Activated T-cell treated with anti-CD3 and anti-CD28 coated beads, Interleukin-2, amount 50 U/mL, for 24 hours (primary cell): ENCODE measurements at regions not wholly inside any gene's neighbourhood (a gene's known extent, or its start where the extent isn't known, plus 50 kb on each side); places are given as distances from the start of the nearest gene placed in this dataset.
"Not testable (repeated sequence)": the region's sequence is repeated elsewhere in the genome, so short reads cannot be mapped to it uniquely, and the experiment has no call there.

ENCODE experiments used
- DNase-seq: peaks from one replicate; pipeline ENCODE4 v3.0.0-alpha.2; 2020
- H3K27ac Mint-ChIP-seq: 2 replicates; pipeline ENCODE4 v1.8.0; 2020; ENCODE audit warnings: mild to moderate bottlenecking, mixed read lengths
- H3K27me3 Mint-ChIP-seq: 2 replicates; pipeline ENCODE4 v1.8.0; 2020; ENCODE audit warnings: mixed read lengths
- H3K36me3 Mint-ChIP-seq: 2 replicates; pipeline ENCODE4 v1.8.0; 2020; ENCODE audit warnings: low read depth, mixed read lengths
- H3K4me1 Mint-ChIP-seq: 2 replicates; pipeline ENCODE4 v1.8.0; 2020; ENCODE audit warnings: low read depth, mixed read lengths
- H3K4me3 Mint-ChIP-seq: 2 replicates; pipeline ENCODE4 v1.8.0; 2020; ENCODE audit warnings: mild to moderate bottlenecking, moderate library complexity, mixed read lengths
- H3K9me3 Mint-ChIP-seq: 2 replicates; pipeline ENCODE4 v1.8.0; 2020; ENCODE audit warnings: mixed read lengths

DNA sequence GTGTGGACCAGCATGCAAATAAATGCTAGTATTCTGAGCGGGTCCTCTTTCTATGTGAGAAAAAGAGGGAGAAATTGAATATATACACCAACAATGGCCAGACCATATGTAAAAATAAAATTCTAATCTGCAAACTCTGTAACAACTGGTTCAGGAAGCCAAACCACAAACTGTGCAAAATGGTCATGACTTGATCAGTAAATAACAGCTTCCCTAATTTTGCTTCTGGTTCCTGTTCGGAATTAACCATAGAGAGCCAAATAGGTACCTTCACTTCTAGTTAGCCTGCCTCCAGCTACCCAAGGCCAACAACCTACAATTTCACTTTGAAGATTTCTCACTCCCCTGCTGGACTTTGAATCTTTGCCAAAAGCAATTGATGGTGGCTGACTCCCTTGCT lies 1313.2 kb downstream of the ADGRL3 start:
- Mint-ChIP-seq H3K4me3 (no peak overlapping the region), H3K27me3 (no peaks in the 10 kb centered on the region), H3K36me3 (no peaks in the 10 kb centered on the region), H3K9me3 (peaks cover 25% of the 10 kb centered on the region), H3K27ac (no peak overlapping the region), H3K4me1 (no peaks in the 10 kb centered on the region)
- DNase-seq: no peak

DNA sequence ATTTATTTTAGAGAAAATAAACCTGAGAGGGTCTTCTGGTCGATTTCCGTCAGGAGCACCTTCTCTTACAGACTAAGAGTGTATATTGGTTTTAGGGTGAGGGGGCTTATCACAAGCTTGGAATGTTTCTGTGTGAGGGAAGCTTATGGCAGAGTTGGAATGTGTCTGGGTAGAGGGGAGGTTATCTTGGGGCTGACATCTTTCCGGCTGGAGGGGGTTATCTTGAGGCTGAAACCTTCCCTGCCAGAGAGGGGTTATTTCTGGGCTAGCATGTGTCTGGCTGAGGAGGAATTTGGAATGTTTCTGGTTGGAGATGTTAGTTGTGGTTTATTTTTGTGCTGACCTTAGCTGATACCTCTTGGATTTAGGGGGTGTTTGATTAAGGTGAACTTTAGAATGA lies 1312.1 kb downstream of the ADGRL3 start:
- DNase-seq: no peak
- H3K27ac Mint-ChIP-seq: no peak overlapping the region
- H3K27me3 Mint-ChIP-seq: no peaks in the 10 kb centered on the region
- no peaks in the 10 kb centered on the region for H3K4me1 Mint-ChIP-seq
- H3K9me3 Mint-ChIP-seq: peaks cover 22% of the 10 kb centered on the region
- no peaks in the 10 kb centered on the region for H3K36me3 Mint-ChIP-seq
- H3K4me3 Mint-ChIP-seq: no peak overlapping the region

DNA sequence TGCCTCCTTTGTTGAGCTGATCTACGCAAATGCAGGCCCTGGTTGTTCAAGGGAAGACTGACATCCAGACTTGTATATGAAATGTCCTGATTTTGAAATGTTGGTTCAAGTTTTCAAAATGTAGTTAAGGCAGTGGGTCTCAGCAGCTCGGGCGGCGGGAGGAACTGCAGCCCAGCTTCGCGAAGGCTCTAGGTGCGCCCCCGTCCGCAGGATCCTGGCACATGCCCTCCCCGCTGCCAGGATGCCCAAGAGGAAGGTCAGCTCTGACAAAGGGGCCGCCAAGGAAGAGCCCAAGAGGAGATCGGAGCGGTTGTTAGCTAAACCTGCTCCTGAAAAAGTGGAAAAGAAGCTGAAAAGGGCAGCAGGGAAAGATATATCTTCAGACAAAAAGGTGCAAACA lies 1310.1 kb downstream of the ADGRL3 start:
- peaks cover 26% of the 10 kb centered on the region for H3K9me3 Mint-ChIP-seq
- no peaks in the 10 kb centered on the region for H3K27me3 Mint-ChIP-seq
- no peaks in the 10 kb centered on the region for H3K36me3 Mint-ChIP-seq
- H3K27ac Mint-ChIP-seq: no peak overlapping the region
- H3K4me3 Mint-ChIP-seq: no peak overlapping the region
- no peak for DNase-seq
- no peaks in the 10 kb centered on the region for H3K4me1 Mint-ChIP-seq

DNA sequence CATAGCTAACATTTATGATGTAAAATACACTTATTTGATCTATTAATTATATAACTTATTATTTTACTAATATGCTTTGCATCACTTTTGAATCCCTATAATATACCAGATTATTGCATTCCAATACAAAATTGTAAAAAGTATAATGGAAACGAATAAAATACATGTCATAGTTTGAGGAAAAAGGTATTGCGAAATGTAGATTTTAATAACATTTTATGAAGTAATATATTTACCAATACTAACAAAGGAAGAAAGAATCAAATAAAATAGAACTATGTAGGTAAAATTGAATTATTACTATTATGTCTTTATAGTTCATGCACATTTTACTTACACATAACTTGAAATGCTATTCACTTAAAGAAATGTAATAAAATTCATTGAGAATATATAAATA lies 1300.2 kb downstream of the ADGRL3 start:
- Mint-ChIP-seq H3K27me3 (no peaks in the 10 kb centered on the region), H3K9me3 (peaks cover 14% of the 10 kb centered on the region)

DNA sequence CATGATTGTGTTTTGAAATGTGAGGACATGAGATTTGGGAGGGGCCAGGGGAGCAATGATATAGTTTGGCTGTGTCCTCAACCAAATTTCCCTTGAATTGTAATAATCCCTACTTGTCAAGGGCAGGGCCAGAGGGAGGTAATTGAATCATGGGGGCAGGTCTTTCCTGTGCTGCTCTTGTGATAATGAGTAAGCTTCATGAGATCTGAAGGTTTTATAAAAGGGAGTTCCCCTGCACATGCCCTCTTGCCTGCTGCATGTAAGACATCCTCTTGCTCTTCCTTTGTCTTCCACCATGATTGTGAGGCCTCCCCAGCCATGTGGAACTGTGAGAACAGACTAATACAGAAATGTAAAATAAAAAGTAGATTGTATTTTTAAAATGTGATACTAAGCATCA lies 1294.9 kb downstream of the ADGRL3 start:
- Mint-ChIP-seq H3K27me3 (no peaks in the 10 kb centered on the region), H3K27ac (no peak overlapping the region), H3K9me3 (peaks cover 14% of the 10 kb centered on the region), H3K36me3 (no peaks in the 10 kb centered on the region), H3K4me3 (no peak overlapping the region), H3K4me1 (no peaks in the 10 kb centered on the region)
- DNase-seq: no peak

More for the DNA sequence above, 1300.2 kb downstream of the ADGRL3 start:
- no peak for DNase-seq
- Mint-ChIP-seq H3K4me1 (no peaks in the 10 kb centered on the region), H3K36me3 (no peaks in the 10 kb centered on the region), H3K4me3 (no peak overlapping the region), H3K27ac (no peak overlapping the region)

DNA sequence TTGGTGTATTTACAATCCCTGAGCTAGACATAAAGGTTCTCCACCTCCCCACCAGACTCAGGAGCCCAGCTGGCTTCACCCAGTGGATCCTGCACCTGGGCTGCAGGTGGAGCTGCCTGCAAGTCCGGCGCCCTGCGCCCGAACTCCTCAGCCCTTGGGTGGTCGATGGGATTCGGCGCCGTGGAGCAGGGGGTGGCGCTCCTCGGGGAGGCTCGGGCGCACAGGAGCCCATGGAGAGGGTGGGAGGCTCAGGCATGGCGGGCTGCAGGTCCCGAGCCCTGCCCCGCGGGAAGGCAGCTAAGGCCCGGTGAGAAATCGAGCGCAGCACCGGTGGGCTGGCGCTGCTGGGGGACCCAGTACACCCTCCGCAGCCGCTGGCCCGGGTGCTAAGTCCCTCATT lies 1291.6 kb downstream of the ADGRL3 start:
- not testable (repeated sequence) for H3K27me3 Mint-ChIP-seq, H3K27ac Mint-ChIP-seq, H3K4me1 Mint-ChIP-seq, DNase-seq, H3K36me3 Mint-ChIP-seq, H3K4me3 Mint-ChIP-seq
- peaks cover 16% of the 10 kb centered on the region for H3K9me3 Mint-ChIP-seq

DNA sequence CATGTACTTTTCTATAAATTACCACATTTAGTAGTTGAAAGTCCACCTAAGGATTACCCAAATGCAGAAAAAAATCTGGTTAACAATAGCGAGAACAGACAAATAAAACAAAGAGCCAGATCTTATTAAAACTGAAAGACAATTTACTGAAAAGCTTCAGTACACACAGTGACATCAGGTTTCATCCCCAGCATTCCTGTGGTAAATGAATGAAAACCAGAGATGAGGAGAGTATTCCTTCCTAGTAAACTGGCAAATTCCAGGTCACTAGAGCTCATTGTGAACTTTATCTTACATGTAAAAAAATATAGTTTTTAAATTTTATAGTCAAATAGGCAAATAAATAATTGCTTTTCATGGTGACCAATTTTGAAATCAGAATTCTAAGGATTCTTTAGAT lies 1290.5 kb downstream of the ADGRL3 start:
- H3K27me3 Mint-ChIP-seq: no peaks in the 10 kb centered on the region
- DNase-seq: no peak
- H3K9me3 Mint-ChIP-seq: peaks cover 16% of the 10 kb centered on the region
- no peaks in the 10 kb centered on the region for H3K4me1 Mint-ChIP-seq
- no peak overlapping the region for H3K4me3 Mint-ChIP-seq
- no peaks in the 10 kb centered on the region for H3K36me3 Mint-ChIP-seq
- H3K27ac Mint-ChIP-seq: no peak overlapping the region

DNA sequence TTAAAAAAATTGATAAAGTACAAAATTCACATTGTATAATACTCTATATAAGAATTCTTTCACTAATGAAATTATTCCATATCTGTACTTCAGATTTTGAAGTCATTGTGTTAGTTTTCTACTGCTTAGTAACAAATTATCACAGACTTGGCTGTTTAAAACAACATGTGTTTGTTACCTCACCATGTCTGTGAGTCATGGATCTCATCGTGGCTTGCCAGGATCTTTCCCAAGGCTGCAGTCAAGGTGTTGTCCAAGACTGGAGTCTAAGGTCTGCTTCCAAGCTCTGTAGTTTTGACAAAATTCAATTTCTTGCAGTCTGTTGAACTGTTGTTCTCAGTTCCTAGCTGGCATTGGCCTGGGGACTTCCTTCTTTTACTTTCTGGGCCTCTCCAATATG lies 1286.9 kb downstream of the ADGRL3 start:
- no peak for DNase-seq
- H3K27me3 Mint-ChIP-seq: no peaks in the 10 kb centered on the region
- H3K9me3 Mint-ChIP-seq: peaks cover 15% of the 10 kb centered on the region
- H3K4me1 Mint-ChIP-seq: no peaks in the 10 kb centered on the region
- no peak overlapping the region for H3K4me3 Mint-ChIP-seq
- no peak overlapping the region for H3K27ac Mint-ChIP-seq
- H3K36me3 Mint-ChIP-seq: no peaks in the 10 kb centered on the region

DNA sequence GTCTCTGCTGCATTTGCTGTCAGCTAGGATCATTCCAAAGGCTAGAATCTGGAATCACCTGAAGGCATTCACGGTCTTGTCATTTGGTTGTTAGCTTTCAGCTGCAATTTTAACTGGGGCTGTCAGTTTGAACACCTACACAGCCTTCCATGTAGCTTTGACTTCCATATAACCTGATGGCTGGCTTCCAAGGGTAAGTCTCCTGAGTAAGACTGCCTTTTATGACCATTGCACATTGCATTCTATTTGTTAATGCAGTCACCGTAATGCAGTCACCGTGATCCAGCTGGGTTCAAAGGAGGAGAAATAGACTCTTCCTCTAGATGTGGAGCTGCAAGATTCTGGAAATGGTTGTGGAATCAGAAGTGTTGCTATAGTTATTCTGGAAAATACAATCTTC lies 1284.2 kb downstream of the ADGRL3 start:
- no peaks in the 10 kb centered on the region for H3K4me1 Mint-ChIP-seq

DNA sequence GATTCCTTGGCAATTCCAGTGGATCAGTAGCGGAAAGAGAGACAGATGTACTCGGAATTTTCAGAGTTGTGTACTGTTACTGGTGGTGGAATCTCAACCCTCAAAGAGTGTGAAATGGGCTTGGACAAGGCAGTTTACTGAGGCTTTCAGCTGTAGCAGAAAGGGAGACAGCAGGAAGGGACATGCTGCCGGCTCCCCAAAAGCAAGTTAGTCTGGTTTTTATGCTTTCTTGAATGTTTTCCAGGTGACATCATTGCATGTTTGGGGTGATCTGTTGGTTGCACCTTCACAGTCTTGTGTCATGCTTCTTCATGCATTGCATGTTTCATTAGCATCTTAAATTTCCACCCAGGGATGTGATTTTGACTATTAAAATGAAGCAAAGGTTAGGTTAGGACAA lies 1282.2 kb downstream of the ADGRL3 start:
- H3K9me3 Mint-ChIP-seq: peaks cover 8% of the 10 kb centered on the region
- no peak for DNase-seq
- no peak overlapping the region for H3K27ac Mint-ChIP-seq
- H3K36me3 Mint-ChIP-seq: no peaks in the 10 kb centered on the region
- H3K4me3 Mint-ChIP-seq: no peak overlapping the region
- H3K27me3 Mint-ChIP-seq: no peaks in the 10 kb centered on the region
- no peaks in the 10 kb centered on the region for H3K4me1 Mint-ChIP-seq

More for the DNA sequence above, 1284.2 kb downstream of the ADGRL3 start:
- Mint-ChIP-seq H3K36me3 (no peaks in the 10 kb centered on the region), H3K27me3 (no peaks in the 10 kb centered on the region), H3K9me3 (peaks cover 12% of the 10 kb centered on the region), H3K27ac (no peak overlapping the region), H3K4me3 (no peak overlapping the region)
- DNase-seq: no peak

DNA sequence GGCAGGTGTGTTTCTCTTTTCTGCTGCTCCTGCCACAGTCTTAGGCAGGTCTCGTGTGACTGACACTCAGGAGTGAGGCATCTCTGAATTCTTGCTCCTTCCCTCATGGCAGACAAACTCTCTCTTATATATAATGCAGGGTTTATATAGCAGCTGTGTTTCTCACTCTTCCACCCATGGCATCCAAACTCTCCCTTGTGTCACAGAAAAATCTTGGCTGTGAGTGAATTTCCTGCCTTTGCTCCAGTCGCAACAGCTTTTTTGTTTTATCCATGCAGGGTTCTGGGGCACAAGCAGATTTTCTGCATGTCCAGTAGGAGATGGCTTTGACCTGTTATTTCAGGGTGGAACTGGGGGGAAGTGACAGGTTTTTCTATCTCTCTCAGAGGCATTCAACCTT lies 1275.5 kb downstream of the ADGRL3 start:
- Mint-ChIP-seq H3K4me1 (no peaks in the 10 kb centered on the region), H3K36me3 (no peaks in the 10 kb centered on the region), H3K9me3 (peaks cover 22% of the 10 kb centered on the region), H3K27me3 (no peaks in the 10 kb centered on the region), H3K4me3 (no peak overlapping the region), H3K27ac (no peak overlapping the region)
- DNase-seq: no peak

DNA sequence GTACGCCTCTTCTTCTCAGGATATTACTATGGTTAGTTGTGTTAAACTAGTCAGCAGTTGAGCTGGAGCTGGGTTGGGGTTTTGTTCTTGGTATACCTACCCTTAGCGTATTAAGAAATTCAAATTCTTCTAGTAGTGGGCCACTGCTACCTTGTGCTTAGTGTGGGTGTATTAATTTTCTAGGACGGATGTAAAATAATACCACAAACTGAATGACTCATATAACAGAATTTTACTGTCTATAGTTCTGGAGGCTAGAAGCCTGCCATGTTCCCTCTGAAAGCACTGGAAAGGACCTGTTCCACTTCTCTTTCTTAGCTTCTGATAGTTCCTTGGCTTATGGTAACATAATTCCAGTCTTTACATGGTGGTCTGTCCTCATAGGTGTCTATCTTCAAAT lies 1274.7 kb downstream of the ADGRL3 start:
- H3K4me3 Mint-ChIP-seq: no peak overlapping the region
- peaks cover 22% of the 10 kb centered on the region for H3K9me3 Mint-ChIP-seq
- H3K4me1 Mint-ChIP-seq: no peaks in the 10 kb centered on the region
- H3K27ac Mint-ChIP-seq: no peak overlapping the region
- H3K36me3 Mint-ChIP-seq: no peaks in the 10 kb centered on the region
- DNase-seq: no peak
- H3K27me3 Mint-ChIP-seq: no peaks in the 10 kb centered on the region

DNA sequence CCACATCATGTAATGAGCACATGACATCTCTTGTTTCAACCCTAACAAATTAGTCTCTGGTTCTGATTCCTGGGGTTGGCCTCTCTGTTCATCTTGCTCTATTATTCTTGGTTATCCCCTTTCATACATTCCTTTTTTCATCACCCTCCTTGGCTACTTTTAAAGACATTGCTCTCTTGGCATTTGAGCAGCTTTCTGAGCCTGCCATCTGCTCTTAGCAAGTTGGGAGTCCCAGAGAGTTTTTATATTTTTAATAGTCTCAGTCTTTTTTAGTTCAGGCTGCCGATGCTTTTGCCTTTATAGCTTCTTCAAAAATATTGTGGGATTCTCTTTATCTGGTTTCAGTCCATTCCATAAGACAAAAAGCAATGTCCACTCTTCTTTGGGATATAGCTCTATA lies 1270.9 kb downstream of the ADGRL3 start:
- Mint-ChIP-seq H3K27ac (no peak overlapping the region), H3K4me1 (no peaks in the 10 kb centered on the region), H3K36me3 (no peaks in the 10 kb centered on the region), H3K9me3 (peaks cover 25% of the 10 kb centered on the region), H3K4me3 (no peak overlapping the region), H3K27me3 (no peaks in the 10 kb centered on the region)
- DNase-seq: no peak

DNA sequence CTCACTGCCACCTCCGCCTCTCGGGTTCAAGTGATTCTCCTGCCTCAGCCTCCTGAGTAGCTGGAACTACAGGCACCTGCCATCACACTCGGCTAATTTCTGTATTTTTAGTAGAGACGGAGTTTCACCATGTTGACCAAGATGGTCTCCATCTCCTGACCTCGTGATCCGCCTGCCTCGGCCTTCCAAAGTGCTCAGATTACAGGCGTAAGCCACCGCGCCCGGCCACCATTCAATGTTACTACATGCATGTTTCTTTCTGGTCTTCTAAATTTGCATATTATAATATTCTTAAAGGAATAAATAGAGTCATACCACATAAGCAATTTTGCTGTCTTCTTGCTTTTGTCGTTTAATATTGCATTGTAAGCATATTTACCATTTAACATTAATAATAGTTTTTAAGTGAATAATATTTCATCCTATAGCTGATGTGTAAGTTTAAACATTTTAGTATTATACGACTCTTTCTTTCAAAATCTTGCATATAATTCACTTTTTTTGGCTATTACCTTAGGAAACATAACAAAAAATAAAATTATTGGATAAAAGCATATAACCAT lies 1270.4 kb downstream of the ADGRL3 start:
- Mint-ChIP-seq H3K36me3 (no peaks in the 10 kb centered on the region), H3K4me3 (no peak overlapping the region), H3K27me3 (no peaks in the 10 kb centered on the region), H3K9me3 (peaks cover 27% of the 10 kb centered on the region), H3K27ac (no peak overlapping the region), H3K4me1 (no peaks in the 10 kb centered on the region)
- no peak for DNase-seq

DNA sequence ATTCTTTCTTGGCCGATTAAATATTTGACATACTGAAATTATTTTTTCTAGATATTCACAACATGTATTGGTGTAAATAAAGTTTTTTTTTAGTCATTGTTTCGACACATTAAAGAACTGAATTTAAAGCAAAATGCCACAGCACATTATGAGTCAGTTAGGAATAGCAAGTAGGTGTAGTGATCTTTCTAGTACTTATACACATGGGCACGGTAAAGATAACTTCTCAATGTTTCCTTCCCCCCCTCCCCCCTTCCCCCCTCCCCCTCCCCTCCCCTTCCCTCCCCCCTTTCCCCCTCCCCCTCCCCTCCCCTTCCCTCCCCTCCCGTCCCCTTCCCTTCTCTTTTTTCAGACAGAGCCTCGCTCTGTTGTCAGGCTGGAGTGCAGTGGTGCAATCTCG lies 1269.9 kb downstream of the ADGRL3 start:
- no peak overlapping the region for H3K4me3 Mint-ChIP-seq
- H3K36me3 Mint-ChIP-seq: no peaks in the 10 kb centered on the region
- no peak for DNase-seq
- H3K4me1 Mint-ChIP-seq: no peaks in the 10 kb centered on the region
- peaks cover 27% of the 10 kb centered on the region for H3K9me3 Mint-ChIP-seq
- no peaks in the 10 kb centered on the region for H3K27me3 Mint-ChIP-seq
- H3K27ac Mint-ChIP-seq: no peak overlapping the region

DNA sequence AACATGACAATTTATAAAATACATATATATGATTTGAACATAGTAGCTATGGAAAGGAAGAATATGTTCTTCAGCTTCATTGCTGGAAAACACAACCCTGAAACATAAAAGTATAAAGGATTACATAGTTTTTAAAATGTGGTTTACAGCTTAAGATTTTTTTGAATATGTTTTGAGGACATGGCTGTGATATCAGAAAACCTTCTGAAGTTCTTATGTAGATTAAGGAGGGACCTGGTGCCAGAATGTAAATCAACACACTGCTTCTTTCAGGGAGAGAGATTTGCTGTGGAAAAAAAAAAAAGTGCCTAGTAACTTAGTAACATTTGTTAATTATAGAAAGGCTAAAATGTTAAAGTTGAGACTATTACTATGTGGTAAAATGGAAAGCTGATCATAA lies 1261.8 kb downstream of the ADGRL3 start:
- Mint-ChIP-seq H3K9me3 (peaks cover 27% of the 10 kb centered on the region), H3K4me1 (no peaks in the 10 kb centered on the region), H3K36me3 (no peaks in the 10 kb centered on the region), H3K4me3 (no peak overlapping the region), H3K27me3 (no peaks in the 10 kb centered on the region), H3K27ac (no peak overlapping the region)
- DNase-seq: no peak
